Spleen (tissue), 11 donors: ENCODE measurements at regions not wholly inside any gene's neighbourhood (a gene's known extent, or its start where the extent isn't known, plus 50 kb on each side); places are given as distances from the start of the nearest gene placed in this dataset.

Experiments
- DNase-seq: peaks from one replicate; pipeline ENCODE4 v3.0.0-alpha.2; 2020
- H3K27ac ChIP-seq, 8 donors: fragments of 200-600 bp; sonication (generic) in 7 of 8; 1 replicate in 4 of 8; 2 replicates in 4 of 8; pipeline versions ENCODE4 v1.5.0 to v1.8.0; 2016 to 2021; ENCODE audit warnings: inconsistent platforms in 4 of 8, mild to moderate bottlenecking in 4 of 8, moderate library complexity in 1 of 8
- H3K27me3 ChIP-seq, 7 donors: fragments of 200-600 bp; sonication (generic) in 6 of 7; replicated peaks in 1 of 7; 1 replicate in 4 of 7; 2 replicates in 3 of 7; pipeline versions ENCODE4 v1.5.0 to v1.8.0; 2016 to 2021; ENCODE audit warnings: inconsistent platforms in 3 of 7, mild to moderate bottlenecking in 1 of 7
- H3K36me3 ChIP-seq, 6 donors: fragments of 200-600 bp; sonication (generic) in 5 of 6; 1 replicate in 4 of 6; 2 replicates in 2 of 6; pipeline versions ENCODE4 v1.5.0 to v1.8.0; 2016 to 2021; ENCODE audit warnings: inconsistent platforms in 2 of 6
- H3K4me1 ChIP-seq, 6 donors: fragments of 200-600 bp; sonication (generic) in 5 of 6; 1 replicate in 3 of 6; 2 replicates in 3 of 6; pipeline versions ENCODE4 v1.5.0 to v1.8.0; 2016 to 2021; ENCODE audit warnings: inconsistent platforms in 3 of 6
- H3K4me3 ChIP-seq, 8 donors: fragments of 200-600 bp; sonication (generic) in 7 of 8; 1 replicate in 4 of 8; 2 replicates in 4 of 8; pipeline versions ENCODE4 v1.5.0 to v1.8.0; 2016 to 2021; ENCODE audit warnings: inconsistent platforms in 4 of 8, mild to moderate bottlenecking in 4 of 8, moderate library complexity in 2 of 8
- H3K9me3 ChIP-seq, 8 donors: fragments of 200-600 bp; sonication (generic) in 7 of 8; 1 replicate in 4 of 8; 2 replicates in 4 of 8; pipeline versions ENCODE4 v1.5.0 to v1.8.0; 2016 to 2021; ENCODE audit warnings: inconsistent platforms in 4 of 8
- CTCF ChIP-seq, 11 experiments: fragments of 200-600 bp in 7 of 11; fragments of 450-650 bp in 4 of 11; sonication (generic) in 4 of 11; IDR thresholded peaks in 8 of 11; conservative IDR thresholded peaks in 3 of 11; 1 replicate in 7 of 11; 2 replicates in 4 of 11; pipeline versions ENCODE4 v1.4.0 to v1.8.0; 2016 to 2021; ENCODE audit warnings: antibody characterized with exemption in 11 of 11, inconsistent platforms in 4 of 11, mild to moderate bottlenecking in 1 of 11
- POLR2A ChIP-seq, 3 donors: fragments of 450-650 bp; IDR thresholded peaks; one replicate each; pipeline ENCODE4 v1.5.1; 2017; ENCODE audit warnings: antibody characterized with exemption in 3 of 3, mild to moderate bottlenecking in 1 of 3
- POLR2AphosphoS5 ChIP-seq, 3 donors: sonication (generic); formaldehyde crosslinking; IDR thresholded peaks; one replicate each; pipeline ENCODE4 v1.5.1; 2017; ENCODE audit warnings: antibody characterized with exemption in 3 of 3
- WGBS, 5 donors: extraction: QIAGEN DNeasy Blood & Tissue Kit in 3 of 5; methylation state at CpG; one replicate each; pipeline versions ENCODE4 v1.1.5 to v1.1.7; 2013 to 2018; 5-methylcytosine and 5-hydroxymethylcytosine counted together
- intact Hi-C: fragments of 100-400 bp; cut with DNase I; formaldehyde crosslinking; loops from one replicate; pipeline ENCODE4 v1.15.0; 2023; ENCODE audit warnings: low total_unique reads
- donor health status: healthy with polysubstance abuse.
- donor health status: DM: no; HTN: no; CAD: no; lungs with moderate emphysema.
- donor health status: DM: no; HTN: no; CAD: no.
- donor health status: Bipolar disorder and iron deficiency.
- donor health status: healthy.
- donor health status: DM: no; HTN: no; CAD: no.
- donor health status: DM: yes; HTN: yes; CAD: no.

GRCh38 chr9:84151640-84152039 lies 171.0 kb downstream of the RMI1 start:
- WGBS, 5 donors = 83 to 93% (median 91%) methylated on average over 5 of the region's 5 CpGs
- H3K4me1 ChIP-seq = peaks cover 5 to 13% (median 6%) of the 10 kb centered on the region in 6 donors
- intact Hi-C loops = loop anchor here (10.0 kb wide), 1 partner anchor 167 kb away; the partner anchor contains the start of genes HNRNPK and RMI1
- H3K9me3 ChIP-seq = no peaks in the 10 kb centered on the region
- no peak for DNase-seq
- no peak for TF ChIP-seq CTCF (IDR thresholded peaks at IDR 0.05 in 8 of 11, conservative IDR thresholded peaks at IDR 0.05 in 3 of 11)
- no peak for TF ChIP-seq POLR2AphosphoS5 (IDR thresholded peaks at IDR 0.05)
- peak overlapping the region in 6 of 8 donors; percentile 2 to 56 (median 44) for H3K27ac ChIP-seq
- no peak overlapping the region for H3K4me3 ChIP-seq
- H3K36me3 ChIP-seq = no peaks in the 10 kb centered on the region
- H3K27me3 ChIP-seq = no peaks in the 10 kb centered on the region

GRCh38 chr9:84152204-84152603 lies 171.6 kb downstream of the RMI1 start:
- DNase-seq = no peak
- H3K36me3 ChIP-seq = no peaks in the 10 kb centered on the region
- TF ChIP-seq POLR2AphosphoS5 (IDR thresholded peaks at IDR 0.05) (no peak), POLR2A (IDR thresholded peaks at IDR 0.05) (no peak), CTCF (IDR thresholded peaks at IDR 0.05 in 8 of 11, conservative IDR thresholded peaks at IDR 0.05 in 3 of 11) (no peak)
- H3K27ac ChIP-seq = peak overlapping the region in 6 of 8 donors; percentile 25 to 56 (median 44)
- H3K27me3 ChIP-seq = no peaks in the 10 kb centered on the region
- H3K4me3 ChIP-seq = no peak overlapping the region
- H3K9me3 ChIP-seq = no peaks in the 10 kb centered on the region
- H3K4me1 ChIP-seq = peaks cover 0 to 7% (median under 1%) of the 10 kb centered on the region in 6 donors
- intact Hi-C loops = loop anchor here (10.0 kb wide), 1 partner anchor 167 kb away; the partner anchor contains the start of genes HNRNPK and RMI1
- WGBS, 5 donors = 12 to 49% (median 33%) methylated on average over 1 of the region's 1 CpG

GRCh38 chr9:84153885-84154284 lies 173.3 kb downstream of the RMI1 start:
- TF ChIP-seq POLR2AphosphoS5 (IDR thresholded peaks at IDR 0.05) (no peak), POLR2A (IDR thresholded peaks at IDR 0.05) (no peak), CTCF (IDR thresholded peaks at IDR 0.05 in 8 of 11, conservative IDR thresholded peaks at IDR 0.05 in 3 of 11) (no peak)
- H3K4me3 ChIP-seq = no peak overlapping the region
- peaks cover 0 to 5% (median 0%) of the 10 kb centered on the region in 6 donors for H3K4me1 ChIP-seq
- H3K36me3 ChIP-seq = no peaks in the 10 kb centered on the region
- intact Hi-C loops = loop anchor here (10.0 kb wide), 1 partner anchor 169 kb away; the partner anchor contains the start of genes HNRNPK and RMI1
- H3K27me3 ChIP-seq = peaks cover 0 to 1% (median 0%) of the 10 kb centered on the region in 7 donors
- H3K9me3 ChIP-seq = no peaks in the 10 kb centered on the region
- no peak overlapping the region for H3K27ac ChIP-seq
- no peak for DNase-seq
- 30 to 94% (median 74%) methylated on average over 1 of the region's 1 CpG for WGBS, 5 donors

GRCh38 chr9:84154320-84154719 lies 173.7 kb downstream of the RMI1 start:
- Histone ChIP-seq H3K27me3 (peaks cover 0 to 5% (median 0%) of the 10 kb centered on the region in 7 donors), H3K27ac (no peak overlapping the region), H3K4me1 (peaks cover 0 to 5% (median 0%) of the 10 kb centered on the region in 6 donors), H3K4me3 (no peak overlapping the region), H3K36me3 (no peaks in the 10 kb centered on the region), H3K9me3 (no peaks in the 10 kb centered on the region)
- 72 to 86% (median 78%) methylated on average over 3 of the region's 3 CpGs for WGBS, 5 donors
- intact Hi-C loops = loop anchor here (10.0 kb wide), 1 partner anchor 170 kb away; the partner anchor contains the start of genes HNRNPK and RMI1
- DNase-seq = no peak
- TF ChIP-seq CTCF (IDR thresholded peaks at IDR 0.05 in 8 of 11, conservative IDR thresholded peaks at IDR 0.05 in 3 of 11) = no peak
- TF ChIP-seq POLR2A (IDR thresholded peaks at IDR 0.05) = no peak
